CD4-positive, alpha-beta T cell treated with Interferon gamma for 1 hour (primary cell): ENCODE measurements at regions not wholly inside any gene's neighbourhood (a gene's known extent, or its start where the extent isn't known, plus 50 kb on each side); places are given as distances from the start of the nearest gene placed in this dataset.

ENCODE experiments used
- DNase-seq: peaks from one replicate; pipeline ENCODE4 v3.0.0-alpha.2; 2020

- no peak for DNase-seq
Measured at GRCh38 chr9:118785456-118785855, 583.8 kb downstream of the BRINP1 start.

GRCh38 chr9:118786877-118787276 is 582.4 kb downstream of the BRINP1 start:
- DNase-seq = no peak

GRCh38 chr9:118809160-118809625 is 560.0 kb downstream of the BRINP1 start:
- no peak for DNase-seq

- no peak for DNase-seq
Measured at GRCh38 chr9:118829334-118829733, 539.9 kb downstream of the BRINP1 start.

GRCh38 chr9:118832371-118832770 is 536.9 kb downstream of the BRINP1 start:
- DNase-seq = no peak

GRCh38 chr9:118836891-118837290 is 532.3 kb downstream of the BRINP1 start:
- no peak for DNase-seq

GRCh38 chr9:118871531-118871930 is 497.7 kb downstream of the BRINP1 start:
- DNase-seq = no peak

GRCh38 chr9:118882684-118883083 is 486.6 kb downstream of the BRINP1 start:
- no peak for DNase-seq

GRCh38 chr9:118883411-118883810 is 485.8 kb downstream of the BRINP1 start:
- no peak for DNase-seq

- DNase-seq = no peak
Measured at GRCh38 chr9:118891213-118891612, 478.0 kb downstream of the BRINP1 start.

GRCh38 chr9:118896324-118897000 is 472.8 kb downstream of the BRINP1 start:
- DNase-seq = no peak

GRCh38 chr9:118918180-118918579 is 451.1 kb downstream of the BRINP1 start:
- no peak for DNase-seq

- DNase-seq = no peak
Measured at GRCh38 chr9:118928722-118929121, 440.5 kb downstream of the BRINP1 start.

GRCh38 chr9:118929287-118929686 is 439.9 kb downstream of the BRINP1 start:
- no peak for DNase-seq

- no peak for DNase-seq
Measured at GRCh38 chr9:118931941-118932340, 437.3 kb downstream of the BRINP1 start.

GRCh38 chr9:118938581-118938980 is 430.7 kb downstream of the BRINP1 start:
- DNase-seq = no peak

GRCh38 chr9:118940473-118940872 is 428.8 kb downstream of the BRINP1 start:
- DNase-seq = no peak

GRCh38 chr9:118946669-118947068 is 422.6 kb downstream of the BRINP1 start:
- DNase-seq = no peak

- DNase-seq = no peak
Measured at GRCh38 chr9:118954857-118955256, 414.4 kb downstream of the BRINP1 start.

GRCh38 chr9:118957585-118957984 is 411.6 kb downstream of the BRINP1 start:
- DNase-seq = no peak

GRCh38 chr9:118959366-118959765 is 409.9 kb downstream of the BRINP1 start:
- no peak for DNase-seq

GRCh38 chr9:118961857-118962256 is 407.4 kb downstream of the BRINP1 start:
- DNase-seq = no peak

- DNase-seq = no peak
Measured at GRCh38 chr9:118962426-118962825, 406.8 kb downstream of the BRINP1 start.

GRCh38 chr9:118963674-118964073 is 405.6 kb downstream of the BRINP1 start:
- DNase-seq = no peak

GRCh38 chr9:118967901-118968300 is 401.3 kb downstream of the BRINP1 start:
- DNase-seq = no peak
